NCI-H1930 (cell line): ENCODE measurements at regions not wholly inside any gene's neighbourhood (a gene's known extent, or its start where the extent isn't known, plus 50 kb on each side); places are given as distances from the start of the nearest gene placed in this dataset.
"Not testable (repeated sequence)": the region's sequence is repeated elsewhere in the genome, so short reads cannot be mapped to it uniquely, and the experiment has no call there.

Experiments used
- DNase-seq, 2 experiments: peaks; one replicate each; lab custom pipeline; 2025; lab: John Stamatoyannopoulos, UW

GRCh38 chr11:16536513-16536912 lies 180.2 kb upstream of the SOX6 start:
- DNase-seq, result no peak

- no peak for DNase-seq
Observed at GRCh38 chr11:16528639-16529038, 172.3 kb upstream of the SOX6 start.

DNA sequence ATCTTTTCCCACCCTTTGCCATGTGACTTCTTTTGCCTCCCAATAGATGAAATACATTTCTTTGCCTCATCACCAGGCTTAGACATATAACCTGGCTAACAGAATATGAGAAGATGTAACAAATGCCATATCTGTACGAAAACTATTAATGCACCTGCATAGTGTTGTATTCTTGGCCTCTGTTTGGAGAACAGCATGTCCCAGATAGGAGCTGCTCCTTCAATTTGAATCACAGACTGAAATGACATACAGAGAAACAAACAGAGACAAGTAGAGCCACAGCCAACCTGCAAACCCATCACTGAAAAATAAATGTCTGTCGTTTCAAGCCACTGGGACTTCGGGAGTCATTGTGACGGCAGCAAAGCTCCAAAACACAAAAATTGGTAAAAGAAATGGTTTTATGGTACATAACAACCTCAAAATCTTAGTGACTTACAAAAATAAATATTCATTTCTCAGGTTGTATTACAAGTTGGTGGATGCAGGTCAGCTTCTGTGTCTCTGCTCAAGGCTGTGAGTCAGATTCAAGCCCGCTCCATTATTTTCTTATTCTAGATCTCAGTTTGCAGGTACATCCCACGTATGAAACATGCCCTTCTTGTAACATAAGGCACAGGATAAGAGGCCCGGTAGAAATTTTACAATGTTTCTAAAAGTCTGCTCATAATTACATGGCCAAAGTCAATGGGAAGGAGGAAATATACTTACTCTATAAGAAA lies 171.3 kb upstream of the SOX6 start:
- DNase-seq, result no peak

DNA sequence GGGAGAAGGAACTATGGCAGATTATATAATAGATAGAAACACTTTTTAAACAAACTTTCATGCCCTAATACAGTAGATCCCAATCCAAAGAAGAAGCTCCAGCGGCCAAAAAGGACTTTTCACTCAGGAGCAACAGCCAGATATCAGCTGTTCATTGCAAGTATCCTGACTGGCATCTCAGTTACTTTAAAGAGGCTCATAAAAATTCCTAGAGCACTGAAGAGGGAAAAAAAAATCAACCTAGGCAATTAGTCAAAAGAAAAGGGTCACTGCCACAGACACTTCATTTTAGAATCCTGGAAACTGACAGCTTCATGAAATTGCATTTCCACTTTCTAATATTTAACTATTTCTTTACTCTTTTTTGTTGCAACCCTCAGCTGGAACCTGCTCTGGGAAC lies 170.6 kb upstream of the SOX6 start:
- no peak for DNase-seq

DNA sequence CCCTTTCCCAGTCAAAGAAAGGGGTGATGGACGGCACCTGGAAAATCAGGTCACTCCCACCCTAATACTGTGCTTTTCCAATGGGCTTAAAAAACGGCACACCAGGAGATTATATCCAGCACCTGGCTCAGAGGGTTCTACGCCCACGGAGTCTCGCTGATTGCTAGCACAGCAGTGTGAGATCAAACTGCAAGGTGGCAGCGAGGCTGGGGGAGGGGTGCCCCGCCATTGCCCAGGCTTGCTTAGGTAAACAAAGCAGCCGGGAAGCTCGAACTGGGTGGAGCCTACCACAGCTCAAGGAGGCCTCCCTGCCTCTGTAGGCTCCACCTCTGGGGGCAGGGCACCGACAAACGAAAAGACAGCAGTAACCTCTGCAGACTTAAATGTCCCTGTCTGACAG lies 164.4 kb upstream of the SOX6 start:
- DNase-seq, result not testable (repeated sequence)

DNA sequence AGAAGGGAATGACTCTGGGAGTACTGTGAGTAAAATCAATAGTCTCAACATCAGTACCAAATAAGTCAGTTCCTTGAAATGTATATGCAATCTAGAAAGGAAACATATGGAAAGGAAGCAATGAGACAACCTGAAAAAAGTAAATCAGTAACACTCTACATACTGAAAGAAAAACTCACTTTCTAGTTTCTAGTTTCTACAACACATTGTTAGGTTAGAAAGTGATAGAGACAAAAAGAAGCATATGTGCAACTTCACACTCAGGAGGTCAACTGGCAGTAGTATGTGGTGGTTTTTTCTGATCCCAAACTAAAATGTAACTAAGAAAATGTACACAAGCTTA lies 156.5 kb upstream of the SOX6 start:
- DNase-seq, result no peak

- no peak for DNase-seq
Observed at GRCh38 chr11:16512198-16512898, 156.0 kb upstream of the SOX6 start.

DNA sequence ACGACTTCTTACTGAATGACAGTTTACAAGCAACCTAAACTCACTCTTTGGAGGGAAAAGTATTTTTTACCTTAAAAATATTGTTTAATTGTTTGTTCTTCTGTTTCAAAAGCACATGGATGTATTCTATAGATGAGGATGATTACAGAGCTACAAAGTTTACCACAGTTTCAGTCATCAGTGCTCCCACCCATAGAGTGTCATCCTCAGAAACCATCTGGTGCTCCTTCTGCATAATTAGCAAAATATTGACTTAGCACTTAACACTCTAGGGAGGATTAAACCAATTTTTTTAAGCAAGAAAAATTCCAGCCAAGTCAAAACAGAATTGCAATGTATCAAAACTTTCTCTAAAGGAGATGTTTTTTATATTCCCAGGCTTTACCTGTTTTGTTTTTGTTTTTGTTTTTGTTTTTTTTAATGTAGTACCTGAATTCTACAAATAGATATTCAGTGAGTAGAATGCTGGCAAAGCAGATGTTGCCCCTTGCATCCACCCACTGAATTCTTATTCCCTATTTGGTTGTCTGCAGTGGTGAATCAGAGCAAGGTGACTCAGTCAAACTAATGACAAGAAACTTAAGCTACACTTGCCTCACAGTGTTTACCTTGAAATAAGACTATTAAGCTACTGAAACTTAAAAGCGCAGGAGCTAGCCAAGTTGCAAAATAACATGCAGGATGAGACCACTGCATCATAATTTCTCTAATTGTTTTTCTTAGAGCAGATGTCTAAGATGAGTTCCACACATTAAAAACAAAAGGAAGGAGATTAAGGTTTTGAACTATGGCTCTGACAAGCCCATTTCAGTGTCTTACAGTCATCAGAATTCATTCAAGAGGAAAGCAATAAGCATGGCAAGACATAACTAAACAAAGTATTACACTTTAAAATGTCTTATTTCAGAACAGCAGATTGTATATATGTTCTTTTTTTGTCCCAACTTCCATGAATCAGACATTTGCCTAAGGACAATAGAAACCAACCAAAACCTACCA lies 155.1 kb upstream of the SOX6 start:
- no peak for DNase-seq

- no peak for DNase-seq
Observed at GRCh38 chr11:16505481-16505880, 149.1 kb upstream of the SOX6 start.

GRCh38 chr11:16503891-16504290 lies 147.5 kb upstream of the SOX6 start:
- not testable (repeated sequence) for DNase-seq

DNA sequence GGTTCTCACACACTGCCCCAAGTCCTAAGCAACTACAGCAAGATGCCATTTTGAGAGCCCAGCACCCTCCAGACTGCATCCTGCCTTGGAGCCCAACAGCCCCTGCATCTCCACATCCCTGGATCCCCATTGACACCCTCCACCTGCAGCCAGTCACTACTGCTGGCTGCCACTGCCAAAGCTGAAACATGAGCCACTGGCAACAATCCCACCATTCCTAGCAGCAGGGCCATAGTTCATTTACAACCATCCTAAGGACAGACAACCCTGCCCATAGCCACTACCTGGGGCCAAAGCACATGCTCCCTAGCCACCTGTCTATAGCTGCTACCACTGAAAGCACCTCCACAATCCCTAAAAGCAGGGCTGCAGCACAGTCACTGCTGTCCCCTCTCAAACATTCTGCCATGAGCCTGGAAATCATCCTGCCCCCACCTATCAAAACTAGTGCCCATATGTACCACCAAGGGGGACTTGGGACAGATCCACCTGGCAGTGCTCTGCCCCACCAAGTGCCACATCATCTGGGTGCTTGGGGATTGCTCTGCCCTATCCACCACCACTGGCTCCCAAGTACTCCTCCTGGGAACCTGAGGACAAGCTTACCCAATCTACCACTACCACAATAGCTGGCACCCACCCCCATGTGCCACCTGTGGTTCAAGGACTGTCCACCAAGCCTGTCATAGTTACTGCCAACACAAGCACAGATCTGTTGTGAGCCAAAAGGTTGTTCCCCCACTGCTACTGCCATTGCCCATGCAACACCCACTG lies 138.8 kb upstream of the SOX6 start:
- no peak for DNase-seq

DNA sequence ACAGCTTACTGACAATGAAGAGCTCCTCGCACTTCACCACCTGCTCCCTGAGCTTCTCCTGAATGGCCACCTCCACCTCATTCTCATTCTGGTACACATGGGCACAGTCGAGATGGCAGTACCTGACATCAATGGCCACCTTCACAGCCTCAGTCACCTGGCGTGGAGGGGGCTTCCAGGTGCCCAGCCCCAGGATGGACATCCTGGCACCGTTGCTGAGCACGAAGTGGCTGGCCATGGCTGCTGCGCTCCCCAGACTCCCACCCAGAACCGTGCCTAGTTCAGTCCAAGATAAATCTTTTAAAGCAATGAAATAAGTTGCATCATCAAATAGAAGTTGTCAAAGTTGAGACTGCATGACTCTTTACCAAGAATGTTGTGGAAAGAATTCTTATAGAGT lies 128.1 kb upstream of the SOX6 start:
- DNase-seq, result no peak

- no peak for DNase-seq
Observed at GRCh38 chr11:16474659-16475058, 118.3 kb upstream of the SOX6 start.

DNA sequence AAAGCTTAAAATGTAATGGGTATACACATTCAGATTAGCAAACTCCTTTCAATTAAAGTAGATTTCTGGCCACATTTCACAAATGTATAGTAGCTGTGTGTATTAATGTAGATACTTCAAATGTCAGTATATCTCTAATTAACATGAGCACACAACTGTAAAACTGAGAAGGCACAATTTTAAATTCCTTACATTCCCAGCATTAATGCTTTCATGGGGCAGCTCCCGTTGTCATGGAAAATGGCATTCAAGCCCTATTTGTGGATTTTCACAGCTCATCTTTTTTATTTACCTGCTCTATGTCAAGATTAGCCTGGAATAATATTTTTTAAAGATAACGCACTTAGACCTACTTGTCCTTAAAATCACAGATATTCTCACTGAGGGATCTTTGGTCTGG lies 113.6 kb upstream of the SOX6 start:
- no peak for DNase-seq

- DNase-seq, result no peak
Observed at GRCh38 chr11:16468735-16469453, 112.5 kb upstream of the SOX6 start.

GRCh38 chr11:16460508-16460907 lies 104.2 kb upstream of the SOX6 start:
- DNase-seq, result no peak

DNA sequence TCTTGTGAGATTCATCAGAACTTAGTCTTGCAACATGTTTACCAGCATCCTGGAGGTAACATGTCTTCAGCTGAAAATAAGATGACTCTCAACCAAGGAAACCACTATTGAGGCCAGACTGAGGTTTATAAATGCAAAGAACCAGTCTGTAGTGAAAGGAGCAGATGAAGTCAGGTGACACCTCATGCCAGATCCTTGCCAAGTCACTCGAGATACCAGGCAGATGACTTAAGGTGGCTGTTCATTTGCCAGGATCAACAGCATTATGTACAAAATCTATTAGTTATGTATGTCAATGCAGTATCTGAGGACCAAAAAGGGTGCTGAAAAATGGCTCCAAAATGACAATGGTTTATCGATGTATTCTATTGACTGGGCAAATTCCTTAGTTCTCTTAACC lies 100.0 kb upstream of the SOX6 start:
- no peak for DNase-seq

GRCh38 chr11:16454289-16454863 lies 98.0 kb upstream of the SOX6 start:
- DNase-seq, result no peak

GRCh38 chr11:16448123-16448717 lies 91.9 kb upstream of the SOX6 start:
- no peak for DNase-seq

DNA sequence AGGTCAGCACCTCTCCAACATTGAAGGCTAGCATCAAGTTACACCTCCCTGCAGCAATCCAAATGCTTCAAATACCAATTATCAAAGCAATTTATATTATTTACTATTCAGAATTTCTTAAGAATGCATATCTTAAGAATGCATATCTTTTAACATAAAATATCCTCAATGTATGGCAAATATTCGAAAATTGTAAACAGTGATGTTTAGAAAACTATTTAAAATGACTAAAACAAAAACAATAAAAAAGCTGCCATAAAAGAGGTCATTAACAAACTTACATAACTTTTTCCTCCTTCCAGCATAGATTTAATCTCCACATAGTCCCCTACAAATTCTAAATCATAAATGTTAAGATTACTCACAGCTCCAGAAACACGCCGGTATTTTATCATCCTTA lies 85.1 kb upstream of the SOX6 start:
- no peak for DNase-seq
